ENCODE measurements at regions not wholly inside any gene's neighbourhood (a gene's known extent, or its start where the extent isn't known, plus 50 kb on each side); places are given as distances from the start of the nearest gene placed in this dataset.
"Not testable (repeated sequence)": the region's sequence is repeated elsewhere in the genome, so short reads cannot be mapped to it uniquely, and the experiment has no call there.

- DNase-seq (ENCODE audit: extremely low read depth, low read depth), result no peak
- TF ChIP-seq CTCF (IDR thresholded peaks at IDR 0.05; ENCODE audit: low read depth, low read length), result no peak
These were observed 1116.2 kb downstream of the DIAPH3 start for GRCh38 chr13:59047546-59047945.

GRCh38 chr13:59061621-59062020 lies 1102.1 kb downstream of the DIAPH3 start:
- TF ChIP-seq CTCF (IDR thresholded peaks at IDR 0.05; ENCODE audit: low read depth, low read length), result no peak
- DNase-seq (ENCODE audit: extremely low read depth, low read depth), result no peak

GRCh38 chr13:59064042-59064441 lies 1099.7 kb downstream of the DIAPH3 start:
- DNase-seq (ENCODE audit: extremely low read depth, low read depth), result no peak
- no peak for TF ChIP-seq CTCF (IDR thresholded peaks at IDR 0.05; ENCODE audit: low read depth, low read length)

DNA sequence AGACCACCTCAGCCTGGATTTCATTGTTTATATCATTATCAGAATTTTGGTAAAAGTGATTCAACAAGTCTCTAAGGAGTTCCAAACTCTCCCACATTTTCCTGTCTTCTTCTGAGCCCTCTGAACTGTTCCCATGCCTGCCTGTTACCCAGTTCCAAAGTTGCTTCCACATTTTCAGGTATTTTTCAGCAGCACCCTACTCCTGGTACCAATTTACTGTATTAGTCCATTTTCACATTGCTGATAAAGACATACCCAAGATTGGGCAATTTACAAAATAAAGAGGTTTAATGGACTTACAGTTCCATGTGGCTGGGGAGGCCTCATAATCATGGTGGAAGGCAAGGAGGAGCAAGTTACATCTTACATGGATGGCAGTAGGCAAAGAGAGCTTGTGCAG lies 1087.3 kb downstream of the DIAPH3 start:
- DNase-seq (ENCODE audit: extremely low read depth, low read depth), result not testable (repeated sequence)

DNA sequence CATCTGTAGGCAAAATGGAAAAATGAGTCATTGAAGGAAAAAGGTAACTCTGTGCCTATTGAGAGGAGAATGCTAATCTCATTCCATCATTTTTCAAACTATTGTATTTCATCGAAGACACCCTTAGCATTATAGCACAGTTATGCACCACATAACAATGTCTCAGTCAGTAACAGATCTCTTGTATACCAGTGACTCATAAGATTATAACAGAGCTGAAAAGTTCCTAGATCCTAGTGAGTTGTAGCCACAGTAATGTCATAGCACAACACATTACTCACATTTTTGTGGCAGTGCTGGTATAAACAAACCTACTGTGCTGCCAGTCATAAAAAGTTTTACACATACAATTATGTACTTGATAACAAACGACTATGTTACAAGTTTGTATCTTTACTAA lies 1077.6 kb downstream of the DIAPH3 start:
- DNase-seq (ENCODE audit: extremely low read depth, low read depth), result no peak

DNA sequence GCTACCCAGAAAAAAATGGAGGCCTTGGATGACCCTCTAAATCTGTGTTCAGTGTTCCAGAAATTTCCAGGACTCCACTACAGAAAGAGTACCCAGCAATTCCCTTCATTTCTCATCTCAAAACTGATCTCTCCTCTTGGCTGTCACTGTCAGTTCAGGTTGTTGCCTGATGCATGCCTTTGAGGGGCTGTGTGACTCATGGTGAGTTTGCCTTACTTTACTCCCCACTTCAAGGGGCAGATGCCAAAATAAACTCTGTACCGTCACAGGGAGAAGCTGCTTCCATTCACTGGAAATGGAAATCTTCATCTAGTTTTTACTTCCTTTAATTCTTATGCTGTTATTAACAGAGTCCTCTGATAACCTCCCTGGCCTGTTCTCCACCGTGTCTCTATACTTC lies 1075.0 kb downstream of the DIAPH3 start:
- no peak for TF ChIP-seq CTCF (IDR thresholded peaks at IDR 0.05; ENCODE audit: low read depth, low read length)
- no peak for DNase-seq (ENCODE audit: extremely low read depth, low read depth)

More for the DNA sequence above, 1077.6 kb downstream of the DIAPH3 start:
- no peak for TF ChIP-seq CTCF (IDR thresholded peaks at IDR 0.05; ENCODE audit: low read depth, low read length)

DNA sequence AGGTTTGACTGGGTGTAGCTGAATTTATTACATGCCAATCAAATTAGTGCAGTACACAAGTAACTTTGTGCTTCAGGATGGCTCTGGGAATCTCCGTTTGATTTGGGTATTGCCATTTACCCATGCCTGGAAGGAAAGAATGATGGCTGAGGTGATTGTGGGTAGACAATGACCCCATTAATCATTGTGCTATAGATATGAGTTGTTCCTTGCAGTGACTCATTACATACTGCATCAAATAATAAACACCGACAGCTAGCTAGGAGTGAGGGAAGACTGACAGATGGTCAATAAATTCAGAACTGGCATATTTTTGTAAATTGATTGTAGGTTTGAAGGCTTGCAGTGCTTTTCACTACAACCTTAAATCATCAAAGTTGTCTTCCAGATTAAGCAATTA lies 1069.5 kb downstream of the DIAPH3 start:
- TF ChIP-seq CTCF (IDR thresholded peaks at IDR 0.05; ENCODE audit: low read depth, low read length), result no peak
- no peak for DNase-seq (ENCODE audit: extremely low read depth, low read depth)

DNA sequence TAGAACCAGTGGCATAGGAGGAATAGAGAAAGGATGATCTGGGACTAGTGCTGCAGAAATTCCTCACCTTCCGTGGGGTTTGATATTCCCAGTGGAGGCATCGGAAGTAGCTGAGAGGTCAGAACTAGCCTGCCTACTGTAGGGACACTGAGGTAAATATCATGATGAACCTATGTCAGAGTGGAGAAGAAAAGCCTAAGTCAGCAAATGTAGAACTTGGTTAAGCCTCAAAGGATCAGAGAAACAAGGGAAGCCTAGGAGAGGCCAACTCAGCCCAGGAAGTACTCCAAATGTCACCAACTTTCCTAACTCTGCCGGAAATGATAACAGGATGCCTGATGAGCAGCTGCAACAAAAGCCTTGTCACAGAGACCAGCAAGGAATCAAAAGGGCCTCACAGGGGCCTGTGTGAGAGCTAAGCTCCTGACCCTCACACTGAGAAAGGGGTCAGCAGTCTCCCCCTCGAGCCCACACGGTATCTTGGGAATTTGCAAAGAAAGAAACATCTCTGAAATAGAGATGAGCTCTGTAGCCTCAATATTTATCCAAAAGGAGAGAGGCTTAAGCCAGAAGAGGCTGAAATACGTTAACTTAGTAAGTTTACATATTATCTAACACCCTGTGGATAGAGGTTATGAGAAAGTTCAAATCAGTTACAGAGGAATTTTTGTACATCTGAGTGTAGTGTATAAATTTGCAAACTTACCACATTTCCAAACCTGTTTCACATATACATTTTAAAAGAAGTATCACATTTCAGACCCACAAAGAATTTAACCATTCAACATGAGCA lies 1064.3 kb downstream of the DIAPH3 start:
- no peak for TF ChIP-seq CTCF (IDR thresholded peaks at IDR 0.05; ENCODE audit: low read depth, low read length)

More for the DNA sequence above, 1064.3 kb downstream of the DIAPH3 start:
- no peak for DNase-seq (ENCODE audit: extremely low read depth, low read depth)

Measured in AG09319 (cell line).